Activated B cell treated with CpG ODN at 0.5 μM for 24 hours (primary cell): ENCODE measurements at regions not wholly inside any gene's neighbourhood (a gene's known extent, or its start where the extent isn't known, plus 50 kb on each side); places are given as distances from the start of the nearest gene placed in this dataset.

Experiments used
- ATAC-seq: fragments of 200-7000 bp; cut with Tn5 transposase; one replicate; pipeline ENCODE4 v1.10.0; 2021; ENCODE audit warnings: low read depth, mild to moderate bottlenecking, moderate library complexity
- CTCF ChIA-PET: fragments of 350-600 bp; sonication (Branson Sonifier 250); formaldehyde crosslinking; loops from one replicate; lab custom pipeline; 2021; ENCODE audit warnings: antibody characterized with exemption; lab: Charles Lee
- POLR2A ChIA-PET: fragments of 350-600 bp; sonication (Branson Sonifier 250); formaldehyde crosslinking; loops from one replicate; lab custom pipeline; 2021; ENCODE audit warnings: antibody characterized with exemption; lab: Charles Lee
- DNase-seq: peaks from one replicate; pipeline ENCODE4 v3.0.0; 2022
- H3K27ac Mint-ChIP-seq: one replicate; pipeline ENCODE4 v1.8.0; 2020; ENCODE audit warnings: mixed read lengths
- H3K27me3 Mint-ChIP-seq: one replicate; pipeline ENCODE4 v1.8.0; 2021; ENCODE audit warnings: mixed read lengths
- H3K36me3 Mint-ChIP-seq: one replicate; pipeline ENCODE4 v1.8.0; 2021; ENCODE audit warnings: low read depth, mixed read lengths
- H3K4me1 Mint-ChIP-seq: one replicate; pipeline ENCODE4 v1.8.0; 2021; ENCODE audit warnings: mixed read lengths
- H3K4me3 Mint-ChIP-seq: one replicate; pipeline ENCODE4 v1.8.0; 2020; ENCODE audit warnings: mild to moderate bottlenecking, mixed read lengths
- H3K9me3 Mint-ChIP-seq: one replicate; pipeline ENCODE4 v1.8.0; 2020; ENCODE audit warnings: mixed read lengths
- intact Hi-C: fragments of 100-400 bp; cut with micrococcal nuclease; formaldehyde crosslinking; loops from one replicate; pipeline ENCODE4 v1.15.1; 2024
- TF ChIP-seq, protein P1 (sequence below): fragments of 200-600 bp; IDR thresholded peaks from one replicate; pipeline ENCODE4 v1.8.0; 2022; ENCODE audit warnings: antibody characterized with exemption, mild to moderate bottlenecking

DNA sequence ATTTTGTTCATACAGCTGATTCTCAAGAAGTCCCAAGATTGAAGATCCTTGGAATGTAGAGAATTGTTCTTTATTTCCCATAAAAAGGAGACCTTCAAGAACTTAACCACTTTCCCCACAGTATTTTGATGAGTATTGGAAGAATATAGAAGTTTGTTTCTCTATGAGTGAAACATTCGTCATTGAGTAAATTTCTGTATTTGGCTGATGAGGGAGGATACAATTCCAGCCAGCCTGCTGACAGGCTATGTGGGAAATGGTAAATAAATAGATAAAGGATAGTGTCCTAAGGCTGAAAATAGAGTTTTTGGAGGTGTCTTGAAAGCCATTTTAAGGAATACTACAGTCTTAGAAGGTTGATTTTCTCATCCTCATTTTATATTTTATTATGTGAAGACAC, 1076.1 kb downstream of the ROBO2 start:
- CTCF ChIA-PET: no interaction called here
- Mint-ChIP-seq H3K4me3 (no peak overlapping the region), H3K4me1 (no peaks in the 10 kb centered on the region), H3K9me3 (peaks cover 3% of the 10 kb centered on the region), H3K27me3 (no peaks in the 10 kb centered on the region), H3K36me3 (no peaks in the 10 kb centered on the region), H3K27ac (no peak overlapping the region)
- ATAC-seq (no peak), DNase-seq (no peak)
- POLR2A ChIA-PET: no interaction called here
- TF ChIP-seq, protein P1, sequence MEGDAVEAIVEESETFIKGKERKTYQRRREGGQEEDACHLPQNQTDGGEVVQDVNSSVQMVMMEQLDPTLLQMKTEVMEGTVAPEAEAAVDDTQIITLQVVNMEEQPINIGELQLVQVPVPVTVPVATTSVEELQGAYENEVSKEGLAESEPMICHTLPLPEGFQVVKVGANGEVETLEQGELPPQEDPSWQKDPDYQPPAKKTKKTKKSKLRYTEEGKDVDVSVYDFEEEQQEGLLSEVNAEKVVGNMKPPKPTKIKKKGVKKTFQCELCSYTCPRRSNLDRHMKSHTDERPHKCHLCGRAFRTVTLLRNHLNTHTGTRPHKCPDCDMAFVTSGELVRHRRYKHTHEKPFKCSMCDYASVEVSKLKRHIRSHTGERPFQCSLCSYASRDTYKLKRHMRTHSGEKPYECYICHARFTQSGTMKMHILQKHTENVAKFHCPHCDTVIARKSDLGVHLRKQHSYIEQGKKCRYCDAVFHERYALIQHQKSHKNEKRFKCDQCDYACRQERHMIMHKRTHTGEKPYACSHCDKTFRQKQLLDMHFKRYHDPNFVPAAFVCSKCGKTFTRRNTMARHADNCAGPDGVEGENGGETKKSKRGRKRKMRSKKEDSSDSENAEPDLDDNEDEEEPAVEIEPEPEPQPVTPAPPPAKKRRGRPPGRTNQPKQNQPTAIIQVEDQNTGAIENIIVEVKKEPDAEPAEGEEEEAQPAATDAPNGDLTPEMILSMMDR: no peak
- intact Hi-C loops: no loop called here

DNA sequence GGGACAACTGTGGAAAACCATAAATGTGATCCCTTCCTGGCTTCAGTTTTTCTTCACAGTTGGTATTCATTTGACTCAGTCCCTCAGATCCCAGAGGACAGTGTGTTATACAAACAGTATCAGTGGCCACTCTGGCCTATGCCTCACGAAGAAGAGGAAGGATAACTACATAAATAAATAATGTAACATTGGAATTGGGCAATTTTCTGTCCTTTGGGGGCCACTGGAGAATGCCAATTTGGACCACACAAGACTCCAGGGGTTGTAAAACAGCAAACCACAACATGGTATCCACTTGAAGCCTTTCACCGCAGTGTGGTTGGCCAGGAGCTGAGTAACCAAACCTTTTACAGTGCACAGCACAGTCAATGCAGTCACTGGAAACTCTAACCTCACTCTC, 1077.0 kb downstream of the ROBO2 start:
- Mint-ChIP-seq H3K4me1 (no peaks in the 10 kb centered on the region), H3K27ac (no peak overlapping the region), H3K27me3 (no peaks in the 10 kb centered on the region), H3K4me3 (no peak overlapping the region), H3K36me3 (no peaks in the 10 kb centered on the region), H3K9me3 (peaks cover 3% of the 10 kb centered on the region)
- DNase-seq (no peak), ATAC-seq (no peak)
- TF ChIP-seq, protein P1: no peak
- ChIA-PET CTCF (no interaction called here), POLR2A (no interaction called here)
- intact Hi-C loops: no loop called here

DNA sequence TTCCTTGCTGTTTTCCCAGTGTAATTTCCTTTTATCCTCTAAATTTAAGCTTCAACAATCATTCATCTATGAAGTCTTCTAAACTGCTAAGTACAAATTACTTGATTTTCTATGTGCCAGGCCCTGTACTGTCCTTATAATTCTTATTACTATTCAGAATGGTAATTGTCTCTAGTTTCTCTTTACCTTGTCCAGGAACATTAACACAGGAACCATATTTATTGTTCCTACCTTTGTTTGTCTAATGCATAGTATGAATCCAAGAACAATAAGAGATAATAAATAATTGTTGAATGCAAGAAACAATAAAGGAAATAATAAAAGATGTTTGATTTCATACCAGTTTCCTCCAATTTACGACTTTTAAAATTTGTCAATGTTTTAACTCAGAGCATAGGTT, 1083.2 kb downstream of the ROBO2 start:
- no peak overlapping the region for H3K27ac Mint-ChIP-seq
- H3K4me1 Mint-ChIP-seq: no peaks in the 10 kb centered on the region
- H3K36me3 Mint-ChIP-seq: no peaks in the 10 kb centered on the region
- ATAC-seq (no peak), DNase-seq (no peak)
- POLR2A ChIA-PET: no interaction called here
- CTCF ChIA-PET: no interaction called here
- intact Hi-C loops: no loop called here
- H3K4me3 Mint-ChIP-seq: no peak overlapping the region
- peaks cover 17% of the 10 kb centered on the region for H3K9me3 Mint-ChIP-seq
- no peaks in the 10 kb centered on the region for H3K27me3 Mint-ChIP-seq
- TF ChIP-seq, protein P1: no peak

DNA sequence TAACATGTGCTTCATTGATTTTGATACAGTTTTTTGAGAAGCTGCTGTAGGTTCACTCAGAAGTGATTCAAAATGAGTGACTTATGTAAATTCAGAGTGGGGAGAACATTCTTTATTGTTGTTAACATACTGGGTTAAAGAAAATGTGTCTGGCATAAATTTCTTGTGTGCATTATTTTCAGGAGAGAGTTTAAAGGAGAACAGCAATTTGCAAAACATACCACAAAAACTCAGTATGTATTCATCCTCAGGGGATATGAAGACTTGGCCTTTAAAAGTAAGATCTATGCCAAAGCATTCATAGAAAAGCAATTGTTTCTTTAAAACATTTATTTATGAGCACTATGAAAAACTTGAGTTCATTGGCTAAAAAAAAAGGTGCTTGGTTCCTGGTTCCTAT, 1089.8 kb downstream of the ROBO2 start:
- Mint-ChIP-seq H3K4me3 (no peak overlapping the region), H3K9me3 (peaks cover 14% of the 10 kb centered on the region), H3K27me3 (no peaks in the 10 kb centered on the region), H3K4me1 (no peaks in the 10 kb centered on the region), H3K27ac (no peak overlapping the region), H3K36me3 (no peaks in the 10 kb centered on the region)
- TF ChIP-seq, protein P1: no peak
- CTCF ChIA-PET: no interaction called here
- POLR2A ChIA-PET: no interaction called here
- no peak for ATAC-seq
- intact Hi-C loops: no loop called here
- no peak for DNase-seq

DNA sequence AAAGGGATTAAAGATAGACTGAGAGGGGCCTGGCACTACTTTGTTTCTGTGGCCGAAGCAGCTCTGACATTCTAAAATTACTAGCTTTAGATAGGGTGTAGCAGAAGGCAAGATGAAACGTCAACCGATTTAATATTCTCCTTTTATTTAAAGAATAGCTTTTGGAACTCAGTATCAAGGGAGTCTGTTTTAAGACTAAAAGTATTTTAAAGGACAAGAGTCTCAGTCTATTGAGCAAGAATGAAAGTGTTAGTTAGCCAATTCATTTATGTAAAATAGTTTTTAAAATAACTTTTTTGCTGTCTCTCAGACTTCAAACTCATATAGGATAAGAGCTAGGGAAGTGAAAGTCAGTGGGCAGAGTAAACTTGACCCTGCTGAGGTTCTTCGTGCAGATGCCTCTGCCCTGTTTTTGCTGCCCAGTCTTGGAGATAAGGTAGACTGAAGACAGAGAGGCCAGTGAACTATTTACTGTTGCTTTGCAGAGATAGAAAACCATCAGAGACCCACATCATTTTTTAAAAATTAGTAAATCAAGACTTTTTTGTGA, 1090.9 kb downstream of the ROBO2 start:
- TF ChIP-seq, protein P1: no peak
- no peaks in the 10 kb centered on the region for H3K4me1 Mint-ChIP-seq
- ChIA-PET POLR2A (no interaction called here), CTCF (no interaction called here)
- H3K27ac Mint-ChIP-seq: no peak overlapping the region
- peaks cover 9% of the 10 kb centered on the region for H3K9me3 Mint-ChIP-seq
- H3K4me3 Mint-ChIP-seq: no peak overlapping the region
- no peaks in the 10 kb centered on the region for H3K27me3 Mint-ChIP-seq
- H3K36me3 Mint-ChIP-seq: no peaks in the 10 kb centered on the region
- intact Hi-C loops: no loop called here
- ATAC-seq: no peak
- no peak for DNase-seq
